AG10803 (cell line): ENCODE measurements at regions not wholly inside any gene's neighbourhood (a gene's known extent, or its start where the extent isn't known, plus 50 kb on each side); places are given as distances from the start of the nearest gene placed in this dataset.
A peak's percentile ranks its signal among the peaks of the same experiment; 100 is the strongest.

Experiments used
- DNase-seq: peaks from one replicate; pipeline ENCODE4 v3.0.0; 2010; ENCODE audit warnings: low read depth
- H3K4me3 ChIP-seq: 2 replicates; pipeline ENCODE4 v1.5.1; 2011; ENCODE audit warnings: mild to moderate bottlenecking, low read length, control low read depth
- CTCF ChIP-seq: conservative IDR thresholded peaks from 2 replicates; pipeline ENCODE4 v1.5.1; 2011; ENCODE audit warnings: mild to moderate bottlenecking, low read length, control low read depth, inconsistent platforms

- no peak overlapping the region for H3K4me3 ChIP-seq
- DNase-seq: no peak
- TF ChIP-seq CTCF: no peak
Measured at GRCh38 chr5:169424279-169424655, 123.3 kb upstream of the SLIT3 start.

DNA sequence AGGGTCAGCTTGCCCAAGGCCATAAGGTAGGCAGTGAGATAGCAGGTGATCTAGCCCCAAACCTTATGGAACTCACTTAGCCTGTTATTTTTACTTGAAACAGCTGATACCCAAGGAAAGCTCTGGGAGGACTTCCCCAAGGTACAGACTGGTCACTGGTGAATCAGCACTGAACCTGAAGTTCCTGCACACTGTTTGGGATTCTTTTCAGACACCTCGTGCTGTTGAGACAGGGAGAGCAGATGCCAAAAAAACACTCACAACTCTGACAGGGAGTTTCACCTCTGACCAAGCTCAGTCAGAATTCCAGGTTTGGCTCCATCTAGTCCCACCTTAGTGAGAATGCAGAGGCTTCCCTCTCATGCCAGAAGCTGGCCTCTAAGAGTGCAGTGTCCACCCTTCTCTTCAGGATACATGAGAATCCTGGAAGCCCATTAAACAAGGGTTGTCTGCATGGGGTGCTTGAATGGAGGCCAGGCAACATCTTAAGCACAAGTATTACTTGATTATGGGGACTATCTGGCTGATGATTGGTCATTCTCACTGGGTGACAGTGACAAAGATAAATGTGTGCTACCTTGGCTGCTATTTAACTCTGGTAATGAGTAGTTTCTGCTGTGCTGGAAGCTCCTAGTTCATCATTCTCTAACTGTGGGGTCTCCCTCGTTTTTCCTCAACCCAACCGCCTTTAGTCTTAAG is 122.8 kb upstream of the SLIT3 start:
- H3K4me3 ChIP-seq: no peak overlapping the region
- DNase-seq: no peak

DNA sequence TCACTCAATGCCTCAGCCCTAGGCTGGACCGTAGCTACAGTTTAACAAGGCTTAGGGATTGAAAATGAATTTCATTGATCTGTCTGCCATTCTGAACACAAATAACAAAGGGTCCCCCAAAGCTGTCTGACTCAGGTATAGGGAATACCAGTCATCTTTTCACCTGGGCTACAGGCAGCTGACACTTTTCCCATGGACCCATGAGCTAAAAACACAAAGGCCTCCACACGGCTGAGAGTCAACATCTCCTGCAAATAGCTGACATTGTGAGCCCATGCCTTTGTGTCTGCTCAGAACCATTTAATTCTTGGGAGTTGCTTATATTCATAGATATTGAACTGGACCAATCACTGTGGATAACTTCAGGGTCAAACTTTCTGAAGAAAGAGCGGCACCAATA is 121.1 kb upstream of the SLIT3 start:
- TF ChIP-seq CTCF: no peak
- no peak for DNase-seq
- no peak overlapping the region for H3K4me3 ChIP-seq

More for the DNA sequence above, 122.8 kb upstream of the SLIT3 start:
- TF ChIP-seq CTCF: no peak

- H3K4me3 ChIP-seq: no peak overlapping the region
- no peak for DNase-seq
- no peak for TF ChIP-seq CTCF
Measured at GRCh38 chr5:169421677-169422076, 120.7 kb upstream of the SLIT3 start.

GRCh38 chr5:169417676-169418075 is 116.7 kb upstream of the SLIT3 start:
- DNase-seq: no peak
- no peak for TF ChIP-seq CTCF
- H3K4me3 ChIP-seq: no peak overlapping the region

GRCh38 chr5:169416583-169417196 is 115.8 kb upstream of the SLIT3 start:
- no peak overlapping the region; the same call in 1 of the 2 replicates for H3K4me3 ChIP-seq
- no peak for TF ChIP-seq CTCF
- DNase-seq: peak; percentile 96

GRCh38 chr5:169415948-169416347 is 115.0 kb upstream of the SLIT3 start:
- no peak for TF ChIP-seq CTCF

More at GRCh38 chr5:169415948-169416347, 115.0 kb upstream of the SLIT3 start:
- no peak overlapping the region for H3K4me3 ChIP-seq
- DNase-seq: no peak
